ENCODE measurements at regions not wholly inside any gene's neighbourhood (a gene's known extent, or its start where the extent isn't known, plus 50 kb on each side); places are given as distances from the start of the nearest gene placed in this dataset.

DNA sequence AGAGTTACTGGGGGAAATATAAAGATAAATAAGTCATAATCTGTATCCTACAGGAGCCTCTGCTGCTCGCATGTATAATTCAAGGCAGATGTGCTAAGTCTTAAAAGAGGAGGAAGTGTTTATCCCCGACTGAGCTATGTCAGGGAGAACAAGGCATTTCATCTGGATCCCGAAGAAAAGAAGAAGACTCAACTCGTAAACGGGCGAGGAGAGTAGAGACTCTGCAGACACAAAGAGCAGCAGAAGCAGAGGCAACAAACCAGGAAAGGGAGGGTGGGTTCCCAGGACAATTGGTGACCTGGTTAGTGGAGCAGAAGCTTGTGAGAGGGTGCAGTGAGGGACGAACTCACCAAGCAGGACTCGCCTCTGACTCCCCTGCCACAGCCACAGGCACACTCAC lies 368.6 kb downstream of the EIPR1 start:
- TF ChIP-seq, protein P1, sequence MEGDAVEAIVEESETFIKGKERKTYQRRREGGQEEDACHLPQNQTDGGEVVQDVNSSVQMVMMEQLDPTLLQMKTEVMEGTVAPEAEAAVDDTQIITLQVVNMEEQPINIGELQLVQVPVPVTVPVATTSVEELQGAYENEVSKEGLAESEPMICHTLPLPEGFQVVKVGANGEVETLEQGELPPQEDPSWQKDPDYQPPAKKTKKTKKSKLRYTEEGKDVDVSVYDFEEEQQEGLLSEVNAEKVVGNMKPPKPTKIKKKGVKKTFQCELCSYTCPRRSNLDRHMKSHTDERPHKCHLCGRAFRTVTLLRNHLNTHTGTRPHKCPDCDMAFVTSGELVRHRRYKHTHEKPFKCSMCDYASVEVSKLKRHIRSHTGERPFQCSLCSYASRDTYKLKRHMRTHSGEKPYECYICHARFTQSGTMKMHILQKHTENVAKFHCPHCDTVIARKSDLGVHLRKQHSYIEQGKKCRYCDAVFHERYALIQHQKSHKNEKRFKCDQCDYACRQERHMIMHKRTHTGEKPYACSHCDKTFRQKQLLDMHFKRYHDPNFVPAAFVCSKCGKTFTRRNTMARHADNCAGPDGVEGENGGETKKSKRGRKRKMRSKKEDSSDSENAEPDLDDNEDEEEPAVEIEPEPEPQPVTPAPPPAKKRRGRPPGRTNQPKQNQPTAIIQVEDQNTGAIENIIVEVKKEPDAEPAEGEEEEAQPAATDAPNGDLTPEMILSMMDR (IDR thresholded peaks at IDR 0.05; ENCODE audit: poor library complexity) = no peak
- no peak for TF ChIP-seq EZH2 (IDR thresholded peaks at IDR 0.05; ENCODE audit: borderline replicate concordance)
- TF ChIP-seq EZH2phosphoT487 (IDR thresholded peaks at IDR 0.05; ENCODE audit: low read depth, severe bottlenecking, unreplicated experiment) = no peak
